Sigmoid colon (tissue), 4 donors: ENCODE measurements at regions not wholly inside any gene's neighbourhood (a gene's known extent, or its start where the extent isn't known, plus 50 kb on each side); places are given as distances from the start of the nearest gene placed in this dataset.

Experiments used
- CTCF ChIP-seq, 4 experiments: fragments of 450-650 bp in 3 of 4; fragments of 200-600 bp in 1 of 4; IDR thresholded peaks; one replicate each; pipeline ENCODE4 v1.5.1; 2016 to 2019; ENCODE audit warnings: antibody characterized with exemption in 4 of 4, mild to moderate bottlenecking in 3 of 4, moderate library complexity in 2 of 4
- EP300 ChIP-seq, 4 donors: sonication (generic); formaldehyde crosslinking; IDR thresholded peaks; one replicate each; pipeline ENCODE4 v1.6.1; 2017; ENCODE audit warnings: antibody characterized with exemption in 4 of 4
- POLR2AphosphoS5 ChIP-seq, 4 donors: sonication (generic); formaldehyde crosslinking; IDR thresholded peaks; one replicate each; pipeline ENCODE4 v1.6.1; 2017; ENCODE audit warnings: antibody characterized with exemption in 4 of 4

GRCh38 chr3:43969944-43970343, 271.7 kb upstream of the TOPAZ1 start:
- TF ChIP-seq CTCF (IDR thresholded peaks at IDR 0.05) (no peak), EP300 (IDR thresholded peaks at IDR 0.05) (no peak), POLR2AphosphoS5 (IDR thresholded peaks at IDR 0.05) (no peak)
